Activated naive CD4-positive, alpha-beta T cell treated with anti-CD3 and anti-CD28 coated beads for 36 hours (primary cell): ENCODE measurements at regions not wholly inside any gene's neighbourhood (a gene's known extent, or its start where the extent isn't known, plus 50 kb on each side); places are given as distances from the start of the nearest gene placed in this dataset.
"Not testable (repeated sequence)": the region's sequence is repeated elsewhere in the genome, so short reads cannot be mapped to it uniquely, and the experiment has no call there.

ENCODE experiments used
- CTCF ChIA-PET: fragments of 350-600 bp; sonication (Branson Sonifier 250); formaldehyde crosslinking; loops from one replicate; lab custom pipeline; 2021; ENCODE audit warnings: antibody characterized with exemption; lab: Charles Lee
- DNase-seq: peaks from one replicate; pipeline ENCODE4 v3.0.0-alpha.2; 2020
- H3K27ac Mint-ChIP-seq: one replicate; pipeline ENCODE4 v1.8.0; 2021; ENCODE audit warnings: mild to moderate bottlenecking, mixed read lengths
- H3K27me3 Mint-ChIP-seq: one replicate; pipeline ENCODE4 v1.8.0; 2021; ENCODE audit warnings: low read depth, mixed read lengths
- H3K36me3 Mint-ChIP-seq: one replicate; pipeline ENCODE4 v1.8.0; 2021; ENCODE audit warnings: low read depth, mixed read lengths
- H3K4me1 Mint-ChIP-seq: one replicate; pipeline ENCODE4 v1.8.0; 2021; ENCODE audit warnings: low read depth, mixed read lengths
- H3K4me3 Mint-ChIP-seq: one replicate; pipeline ENCODE4 v1.8.0; 2021; ENCODE audit warnings: mild to moderate bottlenecking, moderate library complexity, mixed read lengths
- H3K9me3 Mint-ChIP-seq: one replicate; pipeline ENCODE4 v1.8.0; 2021; ENCODE audit warnings: mixed read lengths
- intact Hi-C: fragments of 100-400 bp; cut with micrococcal nuclease; formaldehyde crosslinking; loops from one replicate; pipeline ENCODE4 v1.15.1; 2023

DNA sequence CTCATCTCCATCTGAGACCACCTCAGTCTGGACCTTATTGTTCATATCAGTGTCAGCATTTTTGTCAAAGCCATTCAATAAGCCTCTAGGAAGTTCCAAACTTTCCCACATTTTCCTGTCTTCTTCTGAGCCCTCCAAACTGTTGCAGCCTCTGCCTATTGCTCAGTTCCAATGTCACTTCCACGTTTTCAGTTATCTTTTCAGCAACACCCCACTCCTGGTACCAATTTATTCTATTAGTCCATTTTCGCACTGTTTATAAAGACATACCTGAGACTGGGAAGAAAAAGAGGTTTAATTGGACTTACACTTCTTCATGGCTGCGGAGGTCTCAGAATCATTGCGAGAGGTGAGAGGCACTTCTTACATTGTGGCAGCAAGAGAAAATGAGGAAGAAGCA, 339.3 kb downstream of the TLL1 start:
- CTCF ChIA-PET, DNase-seq, H3K27me3 Mint-ChIP-seq, H3K36me3 Mint-ChIP-seq, H3K27ac Mint-ChIP-seq, H3K4me1 Mint-ChIP-seq, intact Hi-C loops, H3K4me3 Mint-ChIP-seq: not testable (repeated sequence)
- H3K9me3 Mint-ChIP-seq = peaks cover 22% of the 10 kb centered on the region

DNA sequence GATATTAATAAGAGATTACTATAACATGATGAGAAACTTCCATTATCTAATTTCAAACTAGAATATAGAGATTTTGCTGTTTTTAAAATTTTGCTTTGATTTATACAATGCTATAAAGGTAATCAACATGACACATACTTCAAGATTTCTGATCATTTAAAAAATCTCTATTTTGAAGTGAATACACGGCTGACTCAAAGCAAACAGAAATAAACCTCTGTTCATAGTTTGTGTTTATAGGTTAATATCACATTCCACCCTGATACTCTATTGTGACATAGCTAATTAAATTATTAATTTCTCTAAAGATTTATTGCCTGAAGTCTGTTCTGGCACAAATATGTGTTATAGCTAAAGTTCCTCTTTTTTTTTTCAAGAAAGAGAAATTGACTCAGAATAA, 349.2 kb downstream of the TLL1 start:
- no peaks in the 10 kb centered on the region for H3K9me3 Mint-ChIP-seq
- intact Hi-C loops = no loop called here
- no peaks in the 10 kb centered on the region for H3K27me3 Mint-ChIP-seq
- no peak for DNase-seq
- no peaks in the 10 kb centered on the region for H3K4me1 Mint-ChIP-seq
- no peaks in the 10 kb centered on the region for H3K36me3 Mint-ChIP-seq
- H3K4me3 Mint-ChIP-seq = no peak overlapping the region
- H3K27ac Mint-ChIP-seq = no peak overlapping the region
- CTCF ChIA-PET = no interaction called here

DNA sequence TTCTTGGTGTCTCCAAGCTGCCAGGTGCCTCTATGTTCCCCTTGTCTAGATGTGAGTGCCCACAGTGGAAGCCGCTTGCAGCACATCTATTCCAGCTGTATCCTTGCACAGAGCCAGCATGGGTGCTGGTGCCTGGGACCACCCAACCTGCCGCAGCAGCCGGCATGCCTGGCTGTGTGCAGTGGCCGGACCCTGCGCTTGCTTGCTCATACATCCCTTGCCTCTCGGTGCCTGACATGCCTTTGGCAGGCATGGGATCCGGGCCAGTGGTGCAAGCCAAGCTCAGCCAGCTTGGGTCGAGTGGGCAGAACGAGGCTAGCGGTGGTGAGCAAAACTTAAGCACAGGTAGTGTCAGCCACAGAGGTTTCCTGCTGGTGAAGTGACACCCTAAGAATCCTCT, 355.1 kb downstream of the TLL1 start:
- Mint-ChIP-seq H3K27ac (no peak overlapping the region), H3K4me3 (no peak overlapping the region), H3K9me3 (no peaks in the 10 kb centered on the region), H3K4me1 (no peaks in the 10 kb centered on the region), H3K36me3 (no peaks in the 10 kb centered on the region), H3K27me3 (no peaks in the 10 kb centered on the region)
- CTCF ChIA-PET = no interaction called here
- no peak for DNase-seq
- intact Hi-C loops = no loop called here

DNA sequence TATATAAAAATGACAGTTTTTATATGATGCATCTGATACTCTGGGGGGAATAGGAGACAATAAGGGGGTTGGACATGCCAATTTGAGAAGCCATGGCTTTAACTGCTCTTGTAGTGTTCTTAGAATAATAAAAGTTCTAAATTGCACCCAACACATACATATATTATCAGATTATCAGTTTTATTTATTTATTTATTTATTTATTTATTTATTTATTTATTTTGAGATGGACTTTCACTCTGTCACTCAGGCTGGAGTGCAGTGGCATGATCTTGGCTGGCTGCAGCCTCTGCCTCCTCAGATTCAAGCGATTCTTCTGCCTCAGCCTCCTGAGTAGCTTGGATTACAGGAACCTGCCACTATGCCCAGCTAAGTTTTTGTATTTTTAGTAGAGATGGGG, 356.8 kb downstream of the TLL1 start:
- H3K27me3 Mint-ChIP-seq = no peaks in the 10 kb centered on the region
- CTCF ChIA-PET = no interaction called here

DNA sequence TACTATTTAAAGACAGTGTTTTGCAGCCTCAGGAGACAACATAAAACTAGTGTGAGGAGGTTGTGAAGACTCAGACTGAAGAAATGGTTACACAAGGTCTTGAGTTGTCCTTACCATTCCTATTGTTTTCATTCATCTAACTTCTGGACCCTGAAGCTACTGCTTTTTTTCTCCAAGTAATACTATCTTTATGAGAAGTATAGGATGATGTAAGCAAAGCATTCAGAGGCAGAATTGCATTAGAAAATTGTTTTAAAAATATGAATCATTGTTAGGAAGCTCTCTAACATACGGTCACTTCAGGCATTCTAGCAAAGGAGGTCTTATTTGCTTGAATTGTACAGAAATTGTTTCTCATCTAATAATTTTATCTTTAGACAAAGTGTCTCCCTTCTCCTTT, 357.8 kb downstream of the TLL1 start:
- intact Hi-C loops = no loop called here
- DNase-seq = no peak
- Mint-ChIP-seq H3K4me1 (no peaks in the 10 kb centered on the region), H3K9me3 (peaks cover 2% of the 10 kb centered on the region), H3K27ac (no peak overlapping the region), H3K36me3 (no peaks in the 10 kb centered on the region), H3K27me3 (no peaks in the 10 kb centered on the region), H3K4me3 (no peak overlapping the region)
- CTCF ChIA-PET = no interaction called here

More for the DNA sequence above, 356.8 kb downstream of the TLL1 start:
- intact Hi-C loops = no loop called here
- DNase-seq = no peak
- H3K4me1 Mint-ChIP-seq = no peaks in the 10 kb centered on the region
- H3K36me3 Mint-ChIP-seq = no peaks in the 10 kb centered on the region
- no peak overlapping the region for H3K27ac Mint-ChIP-seq
- H3K9me3 Mint-ChIP-seq = peaks cover 2% of the 10 kb centered on the region
- H3K4me3 Mint-ChIP-seq = no peak overlapping the region

DNA sequence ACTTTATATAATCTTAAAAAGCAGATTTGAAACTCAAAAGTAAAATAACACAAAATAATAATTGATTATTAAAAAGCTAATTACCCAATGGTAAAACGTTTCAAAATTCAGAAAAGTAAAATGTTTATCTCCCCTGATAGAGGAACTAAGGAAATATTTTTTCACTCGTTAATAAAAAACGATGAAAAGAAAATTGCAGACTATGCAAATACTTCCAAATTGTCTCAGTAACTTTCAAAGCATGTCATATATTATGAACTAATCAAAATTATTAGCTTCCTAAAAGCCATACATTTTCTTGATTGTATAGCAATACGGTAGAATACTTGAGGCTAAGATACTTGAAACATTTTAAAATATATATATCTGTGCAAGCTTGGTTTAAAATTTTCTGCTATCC, 366.3 kb downstream of the TLL1 start:
- no peak overlapping the region for H3K4me3 Mint-ChIP-seq
- intact Hi-C loops = no loop called here
- no peak for DNase-seq
- peaks cover 1% of the 10 kb centered on the region for H3K9me3 Mint-ChIP-seq
- CTCF ChIA-PET = no interaction called here
- no peaks in the 10 kb centered on the region for H3K4me1 Mint-ChIP-seq
- no peak overlapping the region for H3K27ac Mint-ChIP-seq
- no peaks in the 10 kb centered on the region for H3K36me3 Mint-ChIP-seq
- no peaks in the 10 kb centered on the region for H3K27me3 Mint-ChIP-seq

DNA sequence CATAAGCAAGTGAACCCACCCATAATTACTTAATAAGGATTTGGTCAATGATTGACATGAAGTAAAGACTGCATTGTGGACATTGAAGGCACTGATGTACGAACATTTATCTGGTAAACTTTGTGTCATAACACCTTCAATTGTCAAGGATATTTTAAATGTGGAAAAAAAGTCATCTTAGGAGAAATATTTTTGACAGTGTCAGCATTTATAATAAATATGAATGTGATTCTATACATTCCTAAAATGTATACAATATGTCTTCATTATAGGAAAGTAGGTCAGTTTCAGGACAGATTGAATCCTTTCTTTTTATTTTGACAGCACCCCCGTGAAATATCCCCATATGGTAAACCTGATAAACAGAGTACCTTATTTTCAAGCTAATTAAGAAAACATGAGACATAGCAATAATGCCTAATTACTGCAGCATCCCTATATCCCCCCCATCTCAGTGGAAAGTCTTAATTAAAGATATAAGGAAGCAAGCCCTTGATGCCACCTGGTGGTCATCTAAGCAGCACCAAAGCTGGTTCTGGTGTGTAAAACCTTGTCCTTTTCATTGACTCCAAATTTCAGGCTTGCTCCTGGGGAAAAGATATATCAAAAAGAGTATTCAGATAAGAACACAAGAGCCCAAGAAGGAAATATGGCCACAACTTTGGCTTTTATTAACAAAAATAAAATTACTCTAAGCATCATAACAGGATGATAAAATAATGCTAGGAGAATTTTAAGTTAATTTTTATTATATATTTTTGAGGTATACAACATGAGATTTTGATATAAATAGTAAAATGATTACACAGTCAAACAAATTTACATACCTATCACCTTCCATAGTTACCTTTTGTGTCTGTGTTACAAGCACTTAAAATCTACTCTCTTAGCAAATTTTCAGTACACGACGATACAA, 379.7 kb downstream of the TLL1 start:
- Mint-ChIP-seq H3K9me3 (peaks cover 4% of the 10 kb centered on the region), H3K27me3 (no peaks in the 10 kb centered on the region), H3K27ac (no peak overlapping the region), H3K4me1 (no peaks in the 10 kb centered on the region), H3K36me3 (no peaks in the 10 kb centered on the region), H3K4me3 (no peak overlapping the region)
- CTCF ChIA-PET = interaction anchor here (0.7 to 1.1 kb wide), 2 partner anchors 88 to 90 kb away, joined by 3 read pairs; no protein-coding TSS in a partner anchor
- peak; percentile 10 for DNase-seq
- intact Hi-C loops = loop anchor here (5.0 kb wide), 2 partner anchors 715 to 760 kb away; no protein-coding TSS in a partner anchor

DNA sequence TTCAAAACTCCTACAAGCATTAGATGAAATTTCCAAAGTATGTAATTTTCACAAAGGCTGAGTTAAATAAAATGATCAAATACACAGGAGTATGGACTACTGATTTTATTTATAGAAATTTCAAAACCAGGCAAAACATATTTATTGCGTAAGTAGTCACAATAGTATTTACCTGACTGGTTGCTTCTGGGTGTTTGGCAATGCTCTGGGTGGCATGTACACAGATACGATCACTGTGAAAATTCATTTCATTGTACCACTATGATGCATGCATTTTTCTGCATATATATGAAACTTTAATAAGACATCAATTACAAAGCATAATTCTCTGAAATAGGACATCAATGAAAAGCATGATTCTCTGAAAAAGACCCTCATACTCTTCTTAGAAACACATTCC, 384.2 kb downstream of the TLL1 start:
- CTCF ChIA-PET = no interaction called here

DNA sequence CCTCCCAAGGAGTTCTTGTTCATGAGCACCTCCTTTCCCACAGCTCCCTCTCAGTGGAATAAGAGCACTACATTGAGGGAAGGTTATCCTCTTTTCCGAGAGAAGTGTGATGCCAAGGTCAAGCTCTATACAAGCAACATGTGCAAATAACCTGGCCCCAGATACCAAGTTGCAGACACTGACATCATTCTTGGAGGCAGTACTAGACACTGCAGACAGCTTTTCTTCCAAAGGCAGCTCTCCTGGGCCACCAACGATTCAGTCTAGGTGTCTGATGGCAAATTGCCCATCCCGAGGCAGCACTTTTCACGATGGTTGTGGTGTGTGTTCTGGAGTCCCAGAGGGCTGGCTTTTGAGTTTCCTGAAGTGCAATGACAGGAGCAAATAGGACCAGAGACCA, 384.9 kb downstream of the TLL1 start:
- H3K27ac Mint-ChIP-seq = no peak overlapping the region
- no peaks in the 10 kb centered on the region for H3K4me1 Mint-ChIP-seq
- no peaks in the 10 kb centered on the region for H3K36me3 Mint-ChIP-seq
- CTCF ChIA-PET = no interaction called here
- H3K9me3 Mint-ChIP-seq = no peaks in the 10 kb centered on the region
- intact Hi-C loops = no loop called here
- H3K4me3 Mint-ChIP-seq = no peak overlapping the region
- DNase-seq = no peak
- no peaks in the 10 kb centered on the region for H3K27me3 Mint-ChIP-seq

More for the DNA sequence above, 384.2 kb downstream of the TLL1 start:
- Mint-ChIP-seq H3K27ac (no peak overlapping the region), H3K27me3 (no peaks in the 10 kb centered on the region), H3K9me3 (no peaks in the 10 kb centered on the region), H3K36me3 (no peaks in the 10 kb centered on the region), H3K4me1 (no peaks in the 10 kb centered on the region), H3K4me3 (no peak overlapping the region)
- DNase-seq = no peak
- intact Hi-C loops = no loop called here

DNA sequence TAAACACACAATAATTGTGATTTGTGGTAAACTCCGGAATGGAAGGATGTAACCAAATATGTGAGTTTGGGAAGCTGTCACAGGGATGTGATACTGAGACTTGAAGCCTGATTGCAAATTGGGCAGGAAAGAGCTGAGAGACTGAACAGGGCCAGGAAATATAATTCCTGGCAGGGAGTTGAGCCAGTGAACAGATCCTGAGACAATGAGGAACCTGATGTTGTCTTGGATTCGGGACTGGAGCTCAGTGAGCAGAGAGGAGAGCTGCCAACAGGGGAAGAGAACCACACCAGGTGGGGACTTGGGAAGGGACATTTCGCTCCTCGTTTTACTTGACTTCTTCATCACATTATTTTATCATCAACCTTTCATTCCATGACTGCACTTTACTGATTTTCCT, 386.0 kb downstream of the TLL1 start:
- intact Hi-C loops = no loop called here
- Mint-ChIP-seq H3K27ac (no peak overlapping the region), H3K9me3 (no peaks in the 10 kb centered on the region), H3K4me3 (no peak overlapping the region), H3K36me3 (no peaks in the 10 kb centered on the region), H3K27me3 (no peaks in the 10 kb centered on the region), H3K4me1 (no peaks in the 10 kb centered on the region)
- CTCF ChIA-PET = no interaction called here
- no peak for DNase-seq

DNA sequence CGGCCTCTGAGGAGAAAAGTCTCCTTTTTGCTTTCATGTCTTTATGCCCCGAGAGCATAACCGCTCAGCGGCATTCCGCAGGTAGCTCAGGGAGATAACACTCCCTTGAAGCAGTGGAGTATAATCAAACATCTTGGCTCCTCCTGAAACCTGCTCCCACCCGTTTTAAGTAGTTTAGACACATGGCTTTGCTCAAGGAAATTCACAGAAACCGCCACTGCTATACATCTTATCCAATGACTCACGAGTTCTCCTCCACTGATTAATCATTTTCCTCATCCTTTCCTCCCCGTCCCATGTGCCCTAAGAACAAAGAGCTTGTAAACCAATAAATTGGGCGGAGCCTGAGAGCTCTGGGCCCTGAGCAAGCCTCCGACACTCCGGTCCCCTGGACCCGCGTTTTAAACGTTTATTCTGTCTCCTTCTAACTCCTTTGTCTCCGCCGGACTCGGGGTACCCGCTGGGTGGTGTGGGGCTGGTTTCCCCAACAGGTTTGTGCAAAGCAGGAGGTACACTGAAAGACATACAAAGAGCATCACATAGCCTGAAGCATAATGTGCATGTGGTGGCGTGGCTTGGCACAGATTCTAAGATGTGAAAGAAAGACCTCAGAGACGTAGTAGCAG, 401.2 kb downstream of the TLL1 start:
- Mint-ChIP-seq H3K4me3 (no peak overlapping the region), H3K4me1 (no peaks in the 10 kb centered on the region), H3K27ac (no peak overlapping the region), H3K27me3 (no peaks in the 10 kb centered on the region), H3K36me3 (no peaks in the 10 kb centered on the region), H3K9me3 (peaks cover 2% of the 10 kb centered on the region)
- intact Hi-C loops = no loop called here
- DNase-seq = no peak
- CTCF ChIA-PET = no interaction called here

DNA sequence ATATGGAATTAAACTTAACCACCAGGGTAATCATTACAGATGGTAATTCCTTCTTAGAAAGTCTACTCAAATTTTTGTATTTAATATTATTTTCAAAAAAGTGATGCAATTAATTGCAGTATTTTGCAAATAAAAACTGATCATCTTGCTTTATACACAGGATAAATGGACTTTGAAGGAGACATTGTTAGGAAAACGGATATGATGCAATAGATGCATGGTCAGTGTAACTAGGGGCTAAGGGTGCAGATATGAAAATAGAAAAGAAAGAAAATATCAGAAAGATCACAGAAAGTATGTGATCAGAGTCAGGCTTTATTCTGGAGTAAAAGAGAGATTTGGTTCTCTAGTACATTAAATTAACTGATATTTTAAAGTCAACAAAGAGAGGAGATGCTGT, 401.7 kb downstream of the TLL1 start:
- no peak for DNase-seq
- no peak overlapping the region for H3K27ac Mint-ChIP-seq
- H3K9me3 Mint-ChIP-seq = peaks cover 2% of the 10 kb centered on the region
- H3K4me1 Mint-ChIP-seq = no peaks in the 10 kb centered on the region
- intact Hi-C loops = no loop called here
- H3K4me3 Mint-ChIP-seq = no peak overlapping the region
- H3K36me3 Mint-ChIP-seq = no peaks in the 10 kb centered on the region
- CTCF ChIA-PET = no interaction called here
- no peaks in the 10 kb centered on the region for H3K27me3 Mint-ChIP-seq

DNA sequence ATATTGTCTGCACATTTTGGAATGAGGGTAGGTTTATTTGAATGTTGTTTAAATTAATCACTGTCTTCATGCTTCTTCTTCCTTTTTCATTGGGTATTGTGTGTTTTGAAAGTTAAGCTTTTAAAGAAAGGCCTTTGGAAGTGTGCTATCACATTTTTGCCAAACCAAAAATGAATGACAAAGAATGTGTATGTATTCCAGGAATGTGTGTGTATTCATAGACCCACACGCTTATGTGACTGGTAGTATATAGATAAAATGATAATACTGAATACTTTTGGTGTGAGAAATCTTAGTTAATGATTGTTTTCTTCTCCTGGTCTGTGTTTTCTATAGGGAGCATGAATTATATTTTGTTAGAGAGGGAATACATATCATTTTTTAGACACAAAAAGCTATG, 404.4 kb downstream of the TLL1 start:
- intact Hi-C loops = no loop called here
- H3K4me3 Mint-ChIP-seq = no peak overlapping the region
- H3K27me3 Mint-ChIP-seq = no peaks in the 10 kb centered on the region
- H3K4me1 Mint-ChIP-seq = no peaks in the 10 kb centered on the region
- H3K9me3 Mint-ChIP-seq = no peaks in the 10 kb centered on the region
- H3K27ac Mint-ChIP-seq = no peak overlapping the region
- no peaks in the 10 kb centered on the region for H3K36me3 Mint-ChIP-seq
- CTCF ChIA-PET = no interaction called here
- no peak for DNase-seq
